ENCODE measurements at regions not wholly inside any gene's neighbourhood (a gene's known extent, or its start where the extent isn't known, plus 50 kb on each side); places are given as distances from the start of the nearest gene placed in this dataset.

GRCh38 chr12:19764408-19764807 lies 325.1 kb downstream of the AEBP2 start:
- no peak for DNase-seq (ENCODE audit: low read depth)
- no peak overlapping the region for H3K4me3 ChIP-seq (ENCODE audit: low read depth, low read length)
- TF ChIP-seq, protein P1, sequence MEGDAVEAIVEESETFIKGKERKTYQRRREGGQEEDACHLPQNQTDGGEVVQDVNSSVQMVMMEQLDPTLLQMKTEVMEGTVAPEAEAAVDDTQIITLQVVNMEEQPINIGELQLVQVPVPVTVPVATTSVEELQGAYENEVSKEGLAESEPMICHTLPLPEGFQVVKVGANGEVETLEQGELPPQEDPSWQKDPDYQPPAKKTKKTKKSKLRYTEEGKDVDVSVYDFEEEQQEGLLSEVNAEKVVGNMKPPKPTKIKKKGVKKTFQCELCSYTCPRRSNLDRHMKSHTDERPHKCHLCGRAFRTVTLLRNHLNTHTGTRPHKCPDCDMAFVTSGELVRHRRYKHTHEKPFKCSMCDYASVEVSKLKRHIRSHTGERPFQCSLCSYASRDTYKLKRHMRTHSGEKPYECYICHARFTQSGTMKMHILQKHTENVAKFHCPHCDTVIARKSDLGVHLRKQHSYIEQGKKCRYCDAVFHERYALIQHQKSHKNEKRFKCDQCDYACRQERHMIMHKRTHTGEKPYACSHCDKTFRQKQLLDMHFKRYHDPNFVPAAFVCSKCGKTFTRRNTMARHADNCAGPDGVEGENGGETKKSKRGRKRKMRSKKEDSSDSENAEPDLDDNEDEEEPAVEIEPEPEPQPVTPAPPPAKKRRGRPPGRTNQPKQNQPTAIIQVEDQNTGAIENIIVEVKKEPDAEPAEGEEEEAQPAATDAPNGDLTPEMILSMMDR (IDR thresholded peaks at IDR 0.05; ENCODE audit: insufficient read depth, low read depth, low read length), result no peak

- TF ChIP-seq, protein P1 (IDR thresholded peaks at IDR 0.05; ENCODE audit: insufficient read depth, low read depth, low read length), result no peak
- no peak overlapping the region for H3K4me3 ChIP-seq (ENCODE audit: low read depth, low read length)
- peak; percentile 46 for DNase-seq (ENCODE audit: low read depth)
Observed at GRCh38 chr12:19771858-19772257, 332.6 kb downstream of the AEBP2 start.

DNA sequence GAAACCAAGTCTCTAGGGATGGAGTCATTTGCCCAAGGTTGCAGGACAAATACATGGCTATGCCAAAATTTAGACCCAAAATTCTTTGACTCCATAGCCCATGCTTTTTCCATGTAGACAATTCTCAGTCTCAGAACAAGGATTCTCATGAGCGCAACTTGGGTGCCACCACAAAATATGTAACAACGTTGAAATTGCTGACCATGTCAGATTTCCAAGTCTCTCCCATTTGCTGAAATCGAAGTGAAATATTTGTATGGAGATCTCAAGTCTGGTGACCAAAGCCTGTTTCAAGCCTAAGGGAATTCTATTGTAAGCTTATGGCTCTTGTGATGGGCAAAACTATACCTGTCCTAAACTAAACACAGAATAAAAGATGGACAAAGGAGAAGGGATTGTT lies 333.5 kb downstream of the AEBP2 start:
- TF ChIP-seq, protein P1 (IDR thresholded peaks at IDR 0.05; ENCODE audit: insufficient read depth, low read depth, low read length), result no peak
- no peak overlapping the region for H3K4me3 ChIP-seq (ENCODE audit: low read depth, low read length)
- DNase-seq (ENCODE audit: low read depth), result no peak

DNA sequence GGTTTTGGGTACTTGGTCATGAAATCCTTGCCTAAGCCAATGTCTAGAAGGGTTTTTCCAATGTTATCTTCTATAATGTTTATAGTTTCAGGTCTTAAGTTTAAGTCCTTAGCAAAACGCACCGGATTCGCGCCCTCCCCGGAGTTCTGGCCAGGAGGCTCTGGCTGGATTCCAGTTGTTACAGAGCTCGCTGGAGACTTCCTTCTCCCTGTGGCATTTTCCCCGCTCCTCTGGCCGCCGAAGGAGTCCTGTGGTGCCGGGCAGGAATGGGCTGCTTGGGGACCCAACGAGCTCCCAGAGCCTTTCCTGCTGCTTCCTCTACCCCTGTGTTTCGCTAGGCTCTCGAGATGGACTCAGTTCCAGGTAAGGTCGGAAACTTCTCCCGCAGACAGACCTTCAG lies 335.9 kb downstream of the AEBP2 start:
- DNase-seq (ENCODE audit: low read depth), result peak; percentile 55
- TF ChIP-seq, protein P1 (IDR thresholded peaks at IDR 0.05; ENCODE audit: insufficient read depth, low read depth, low read length), result no peak
- peak overlapping the region; percentile 67 for H3K4me3 ChIP-seq (ENCODE audit: low read depth, low read length)

DNA sequence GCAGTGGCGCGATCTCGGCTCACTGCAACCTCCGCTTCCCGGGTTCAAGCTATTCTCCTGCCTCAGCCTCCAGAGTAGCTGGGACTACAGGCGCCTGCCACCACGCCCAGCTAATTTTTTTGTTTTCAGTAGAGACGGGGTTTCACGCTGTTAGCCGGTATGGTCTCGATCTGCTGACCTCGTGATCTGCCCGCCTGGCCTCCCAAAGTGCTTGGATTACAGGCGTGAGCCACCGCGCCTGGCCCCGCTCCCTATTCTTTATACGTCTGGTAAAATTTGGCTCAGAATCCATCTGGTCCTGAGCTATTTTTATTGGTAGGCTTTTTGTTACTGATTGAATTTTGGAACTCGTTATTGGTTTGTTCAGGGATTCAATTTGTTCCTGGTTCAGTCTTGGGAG lies 336.7 kb downstream of the AEBP2 start:
- peak overlapping the region; percentile 67 for H3K4me3 ChIP-seq (ENCODE audit: low read depth, low read length)
- DNase-seq (ENCODE audit: low read depth), result peak; percentile 19

GRCh38 chr12:19778172-19778571 lies 338.9 kb downstream of the AEBP2 start:
- DNase-seq (ENCODE audit: low read depth), result peak; percentile 66
- H3K4me3 ChIP-seq (ENCODE audit: low read depth, low read length), result no peak overlapping the region
- TF ChIP-seq, protein P1 (IDR thresholded peaks at IDR 0.05; ENCODE audit: insufficient read depth, low read depth, low read length), result no peak

GRCh38 chr12:19778797-19779196 lies 339.5 kb downstream of the AEBP2 start:
- TF ChIP-seq, protein P1 (IDR thresholded peaks at IDR 0.05; ENCODE audit: insufficient read depth, low read depth, low read length), result no peak
- no peak for DNase-seq (ENCODE audit: low read depth)
- no peak overlapping the region for H3K4me3 ChIP-seq (ENCODE audit: low read depth, low read length)

Measured in fibroblast of villous mesenchyme (primary cell).